Karpas-422 (cell line): ENCODE measurements at regions not wholly inside any gene's neighbourhood (a gene's known extent, or its start where the extent isn't known, plus 50 kb on each side); places are given as distances from the start of the nearest gene placed in this dataset.

ENCODE experiments used
- DNase-seq: peaks from one replicate; pipeline ENCODE4 v3.0.0-alpha.2; 2015
- H2AFZ ChIP-seq: fragments of 200-600 bp; sonication (generic); 2 replicates; pipeline ENCODE4 v1.6.1; 2014; ENCODE audit warnings: antibody characterized with exemption, low read length, mixed read lengths
- H3K27ac ChIP-seq: fragments of 200-600 bp; sonication (generic); 2 replicates; pipeline ENCODE4 v1.5.1; 2014; ENCODE audit warnings: mild to moderate bottlenecking, low read length, moderate library complexity
- H3K27me3 ChIP-seq: fragments of 200-600 bp; sonication (generic); 2 replicates; pipeline ENCODE4 v1.6.1; 2014; ENCODE audit warnings: low read length, mixed read lengths
- H3K36me3 ChIP-seq: fragments of 200-600 bp; sonication (generic); 2 replicates; pipeline ENCODE4 v1.6.1; 2014; ENCODE audit warnings: low read length, mixed read lengths; ENCODE audit not compliant: insufficient read depth
- H3K4me1 ChIP-seq: fragments of 200-600 bp; sonication (generic); 2 replicates; pipeline ENCODE4 v1.6.1; 2014; ENCODE audit warnings: mild to moderate bottlenecking, low read length, mixed read lengths
- H3K4me2 ChIP-seq: fragments of 200-600 bp; sonication (generic); 2 replicates; pipeline ENCODE4 v1.6.1; 2014; ENCODE audit warnings: low read length, low read depth, mild to moderate bottlenecking; ENCODE audit not compliant: poor library complexity, severe bottlenecking
- H3K4me3 ChIP-seq: fragments of 200-600 bp; sonication (generic); 2 replicates; pipeline ENCODE4 v1.5.1; 2014; ENCODE audit warnings: mild to moderate bottlenecking, antibody characterized with exemption, low read length, mixed read lengths
- H3K79me2 ChIP-seq: fragments of 200-600 bp; sonication (generic); 2 replicates; pipeline ENCODE4 v1.6.1; 2014; ENCODE audit warnings: mild to moderate bottlenecking, low read length, mixed read lengths
- H3K9ac ChIP-seq: fragments of 200-600 bp; sonication (generic); 2 replicates; pipeline ENCODE4 v1.6.0; 2014; ENCODE audit warnings: low read length
- H3K9me2 ChIP-seq: fragments of 200-600 bp; sonication (generic), shearing (Covaris generic); replicated peaks from 2 replicates; pipeline ENCODE4 v1.6.0; 2014; ENCODE audit warnings: mild to moderate bottlenecking, low read length, moderate library complexity; ENCODE audit not compliant: insufficient read depth
- H3K9me3 ChIP-seq: fragments of 300-700, 200-600 bp; sonication (generic); 2 replicates; pipeline ENCODE4 v1.6.1; 2014; ENCODE audit warnings: low read length, mixed read lengths
- H4K20me1 ChIP-seq: fragments of 200-600 bp; sonication (generic); 2 replicates; pipeline ENCODE4 v1.6.1; 2014; ENCODE audit warnings: mild to moderate bottlenecking, antibody characterized with exemption, low read length, low read depth; ENCODE audit not compliant: insufficient read depth

GRCh38 chr11:26276798-26277424 lies 55.0 kb upstream of the ANO3 start:
- H3K4me1 ChIP-seq = no peaks in the 10 kb centered on the region
- DNase-seq = peak; percentile 89
- H3K9me2 ChIP-seq = no peaks in the 10 kb centered on the region
- H3K79me2 ChIP-seq = no peaks in the 10 kb centered on the region
- no peak overlapping the region for H3K4me3 ChIP-seq
- no peak overlapping the region for H2AFZ ChIP-seq
- H3K4me2 ChIP-seq = no peak overlapping the region
- no peaks in the 10 kb centered on the region for H3K27me3 ChIP-seq
- H4K20me1 ChIP-seq = no peaks in the 10 kb centered on the region
- no peak overlapping the region for H3K9ac ChIP-seq
- H3K9me3 ChIP-seq = no peaks in the 10 kb centered on the region
- no peak overlapping the region for H3K27ac ChIP-seq
- H3K36me3 ChIP-seq = no peaks in the 10 kb centered on the region

- Histone ChIP-seq H4K20me1 (no peaks in the 10 kb centered on the region), H3K4me3 (no peak overlapping the region), H3K79me2 (no peaks in the 10 kb centered on the region), H3K27ac (no peak overlapping the region), H3K36me3 (no peaks in the 10 kb centered on the region), H3K9ac (no peak overlapping the region), H2AFZ (no peak overlapping the region), H3K4me2 (no peak overlapping the region), H3K4me1 (no peaks in the 10 kb centered on the region), H3K27me3 (no peaks in the 10 kb centered on the region), H3K9me3 (no peaks in the 10 kb centered on the region), H3K9me2 (no peaks in the 10 kb centered on the region)
- no peak for DNase-seq
Observed at GRCh38 chr11:26278354-26278753, 53.6 kb upstream of the ANO3 start.
